NCI-H1436 (cell line): ENCODE measurements at regions not wholly inside any gene's neighbourhood (a gene's known extent, or its start where the extent isn't known, plus 50 kb on each side); places are given as distances from the start of the nearest gene placed in this dataset.

Experiments
- DNase-seq: peaks from one replicate; lab custom pipeline; 2025; lab: John Stamatoyannopoulos, UW

DNA sequence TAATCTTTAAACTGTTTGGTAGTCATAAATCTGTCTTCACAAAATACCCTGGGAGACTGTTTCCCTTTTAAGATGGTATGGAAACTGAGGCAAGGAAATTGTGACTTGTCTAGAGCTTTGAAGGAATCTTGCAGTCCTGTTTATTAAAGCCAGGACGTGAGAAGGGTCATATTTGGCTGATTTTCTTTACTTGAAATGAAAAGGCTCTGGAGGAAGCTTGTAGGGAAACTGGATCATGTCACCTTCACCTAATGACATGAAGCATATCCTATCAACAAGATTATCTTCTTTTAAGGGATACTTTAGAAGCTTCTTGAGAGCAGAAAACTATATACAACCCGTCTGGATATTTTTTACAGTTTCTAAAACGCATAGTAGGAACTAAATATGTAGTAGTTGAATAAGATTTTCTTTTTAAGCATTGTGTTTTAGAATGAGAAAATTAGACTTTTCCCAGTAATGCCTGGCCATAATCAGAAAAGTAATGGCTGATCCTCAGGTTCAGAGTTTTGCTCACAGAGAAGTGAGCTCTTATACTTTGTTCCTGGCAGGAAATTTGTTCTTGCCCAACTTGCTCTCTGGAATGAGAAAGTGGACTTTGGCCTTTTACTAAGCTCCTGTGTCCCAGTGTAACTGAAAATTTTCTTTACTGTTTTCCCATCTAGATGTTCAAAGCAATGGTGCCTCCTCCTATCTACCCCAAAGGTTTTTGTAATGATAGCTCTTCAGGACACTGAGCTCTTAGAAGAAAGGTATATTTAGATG lies 136.8 kb upstream of the AFF2 start:
- DNase-seq: no peak

DNA sequence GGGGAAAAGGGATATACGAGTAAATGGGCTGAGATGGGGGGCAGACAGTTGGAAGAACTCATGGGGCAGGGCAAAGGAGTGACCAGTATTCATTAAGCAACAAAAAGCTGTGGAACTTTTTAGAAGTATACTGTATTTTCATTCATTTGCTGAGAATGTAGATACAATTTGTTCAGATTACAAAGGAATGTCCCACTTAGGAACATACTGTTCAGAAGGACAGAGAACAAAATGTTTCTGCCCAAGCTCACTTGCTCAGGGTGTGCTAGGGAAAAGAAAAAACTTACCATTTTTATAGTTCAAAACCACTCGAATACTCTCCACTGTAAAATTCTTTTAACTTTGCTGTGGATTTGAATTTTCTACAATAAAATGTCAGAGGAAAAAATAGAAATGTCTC lies 135.2 kb upstream of the AFF2 start:
- no peak for DNase-seq

DNA sequence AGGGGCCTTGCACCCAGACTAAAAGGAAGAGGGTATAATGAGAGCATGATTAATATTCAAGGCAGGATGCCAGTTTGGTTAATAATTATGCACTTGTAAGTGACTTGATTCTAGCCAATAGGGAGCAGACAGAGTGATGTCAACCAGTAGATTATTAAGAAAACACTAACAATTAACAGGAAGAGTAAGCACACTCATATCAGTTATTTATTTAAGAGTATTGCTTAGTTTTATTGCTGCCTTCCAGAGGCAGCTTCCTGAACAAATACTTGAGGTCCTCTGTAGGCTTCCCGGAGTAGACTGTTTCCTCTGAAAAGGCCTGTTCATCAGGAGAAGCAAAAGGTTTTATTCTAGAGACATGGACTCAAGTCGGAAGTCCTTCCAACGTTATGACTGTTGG lies 129.1 kb upstream of the AFF2 start:
- no peak for DNase-seq

DNA sequence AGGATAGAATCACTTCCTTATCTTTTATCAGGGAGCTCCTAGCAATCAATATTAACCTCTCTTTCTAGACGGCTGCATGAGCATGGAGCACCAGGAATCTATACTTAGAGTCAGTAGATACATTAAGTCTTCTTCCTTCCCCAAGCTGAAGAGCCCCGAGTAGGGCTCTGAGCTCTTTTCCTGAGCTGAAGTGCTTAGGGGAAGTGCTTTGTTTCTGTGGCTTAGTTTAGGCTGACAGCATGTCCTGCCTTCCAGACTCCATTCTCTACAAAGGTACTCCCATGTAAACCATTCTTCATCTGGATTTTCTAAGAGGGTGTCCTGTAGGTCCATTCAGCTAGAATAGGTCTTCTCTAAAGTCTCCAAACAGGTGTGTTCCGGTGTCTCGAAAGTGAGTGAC lies 127.5 kb upstream of the AFF2 start:
- DNase-seq: no peak

DNA sequence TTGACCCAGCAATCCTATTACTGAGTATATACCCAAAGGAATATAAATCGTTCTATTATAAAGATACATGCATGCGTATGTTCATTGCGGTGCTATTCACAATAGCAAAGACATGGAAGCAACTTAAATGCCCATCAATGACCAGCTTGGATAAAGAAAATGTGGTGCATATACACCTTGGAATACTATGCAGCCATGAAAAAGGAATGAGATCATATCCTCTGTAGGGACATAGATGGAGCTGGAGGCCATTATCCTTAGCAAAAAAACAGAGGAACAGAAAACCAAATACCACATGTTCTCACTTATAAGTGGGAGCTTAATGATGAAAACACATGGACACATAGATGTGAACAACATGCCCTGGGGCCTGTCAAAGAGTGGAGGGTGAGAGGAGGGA lies 124.1 kb upstream of the AFF2 start:
- no peak for DNase-seq

DNA sequence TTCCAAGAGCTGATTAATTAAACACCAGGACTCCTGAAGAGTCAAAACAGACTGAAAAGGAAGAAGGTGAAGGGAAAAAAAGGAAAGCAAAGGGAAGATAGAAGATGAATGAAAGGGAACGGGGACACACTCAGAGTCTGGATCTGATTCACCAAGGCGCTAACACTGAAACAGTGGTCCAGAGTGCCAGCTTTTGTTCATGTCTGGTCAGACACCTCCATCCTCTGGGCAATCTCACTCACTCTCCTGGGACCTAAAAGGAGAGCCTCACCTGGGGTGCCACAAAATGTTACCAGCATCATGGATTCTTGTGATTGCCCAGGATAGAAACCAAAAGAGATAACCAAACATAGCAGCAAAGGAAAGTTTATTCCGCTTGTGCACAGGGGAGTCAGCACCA lies 120.3 kb upstream of the AFF2 start:
- DNase-seq: no peak

DNA sequence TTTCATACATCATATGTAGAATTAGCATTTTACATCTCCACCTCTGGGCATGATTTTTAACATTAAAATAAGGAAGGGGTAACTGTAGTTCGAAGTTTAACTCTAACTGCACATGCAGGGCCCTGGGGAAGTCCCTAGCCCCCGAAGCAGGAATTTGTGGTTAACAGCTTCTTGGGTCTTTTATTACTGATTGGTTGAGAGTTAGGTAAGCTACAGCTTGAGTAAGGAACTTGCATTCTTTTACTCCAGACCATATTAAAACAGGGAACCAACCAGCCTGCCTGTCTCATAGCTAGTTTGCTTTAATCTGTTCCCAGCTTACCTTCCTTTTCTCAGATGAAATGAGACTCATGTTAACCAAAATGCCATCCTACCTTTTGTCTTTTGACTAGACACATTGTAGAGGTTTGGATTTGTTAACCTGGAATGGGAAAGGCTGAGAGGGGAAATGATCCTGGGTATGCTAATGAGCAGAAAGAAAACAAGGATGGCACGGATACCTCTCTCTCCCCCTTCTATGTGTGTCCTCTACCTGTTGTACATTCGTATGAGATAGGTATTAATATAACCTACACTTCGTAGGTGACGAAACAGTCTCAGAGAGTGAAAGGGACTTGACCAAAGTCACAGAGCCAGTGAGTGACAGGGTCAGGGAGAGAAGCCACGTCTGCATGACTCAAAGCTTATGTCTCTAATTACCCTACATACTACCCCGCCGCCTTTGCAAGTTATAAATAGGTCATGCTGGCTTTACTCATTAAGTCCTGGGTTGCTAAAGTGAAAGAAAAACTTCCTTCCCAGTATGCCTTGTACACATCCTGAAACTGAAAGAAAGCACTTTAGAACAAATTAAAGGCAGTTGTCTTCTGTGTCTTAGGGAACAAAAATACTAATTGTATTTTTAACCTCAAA lies 119.5 kb upstream of the AFF2 start:
- DNase-seq: no peak

DNA sequence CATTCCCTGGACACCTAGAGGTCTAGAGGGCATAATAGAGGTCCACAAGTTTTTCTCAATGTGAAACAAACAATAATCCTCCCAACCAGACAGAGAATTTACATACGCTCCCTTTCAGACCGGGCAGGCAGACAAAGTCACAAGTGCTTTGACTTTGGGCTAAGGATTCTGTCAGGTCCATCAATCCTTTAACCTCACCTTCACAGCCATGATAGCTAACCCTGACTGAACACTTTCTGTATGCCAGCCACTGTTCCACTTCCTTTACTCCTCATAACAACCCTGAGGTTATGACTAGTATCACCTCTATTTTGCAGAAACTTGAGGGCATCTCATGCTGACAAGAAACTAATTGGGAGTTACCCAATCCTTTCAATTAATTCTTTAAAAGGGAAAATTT lies 118.8 kb upstream of the AFF2 start:
- DNase-seq: no peak

DNA sequence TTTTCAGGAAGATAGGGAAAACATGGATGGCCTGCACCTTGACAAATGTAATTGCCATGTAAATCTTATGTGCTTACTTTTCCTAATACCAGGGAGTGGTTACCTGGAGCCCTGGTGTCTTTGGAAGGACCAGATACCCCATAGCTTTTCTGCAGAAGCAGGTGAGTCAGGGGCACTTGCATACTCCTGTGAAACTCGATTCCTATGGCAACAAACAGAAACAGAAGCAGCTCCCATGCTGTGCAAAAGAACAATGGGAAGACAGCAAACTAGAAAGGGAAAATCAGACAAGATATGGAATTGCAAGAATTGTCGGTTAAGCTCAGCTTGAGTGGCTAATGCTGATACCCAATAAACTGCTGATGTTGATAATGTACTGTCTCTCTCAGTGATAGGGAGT lies 117.4 kb upstream of the AFF2 start:
- DNase-seq: no peak

DNA sequence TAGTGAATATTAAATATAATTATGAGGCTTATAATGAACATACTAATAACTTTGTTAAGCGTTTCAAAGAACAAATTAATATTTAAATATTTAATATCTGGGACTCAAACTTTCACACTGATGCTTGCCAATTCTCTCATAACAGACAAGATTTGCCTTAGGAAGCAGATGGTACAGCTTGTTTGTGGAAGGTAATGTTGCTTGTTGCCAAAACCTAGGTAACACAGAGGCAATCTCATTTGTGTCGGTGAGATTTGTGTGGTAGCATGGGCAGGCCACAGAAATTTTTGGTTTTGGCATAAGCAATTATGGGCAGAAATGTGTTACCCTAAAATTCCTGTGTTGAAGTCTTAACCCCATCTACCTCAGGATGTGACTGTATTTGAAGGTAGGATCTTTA lies 114.9 kb upstream of the AFF2 start:
- no peak for DNase-seq

DNA sequence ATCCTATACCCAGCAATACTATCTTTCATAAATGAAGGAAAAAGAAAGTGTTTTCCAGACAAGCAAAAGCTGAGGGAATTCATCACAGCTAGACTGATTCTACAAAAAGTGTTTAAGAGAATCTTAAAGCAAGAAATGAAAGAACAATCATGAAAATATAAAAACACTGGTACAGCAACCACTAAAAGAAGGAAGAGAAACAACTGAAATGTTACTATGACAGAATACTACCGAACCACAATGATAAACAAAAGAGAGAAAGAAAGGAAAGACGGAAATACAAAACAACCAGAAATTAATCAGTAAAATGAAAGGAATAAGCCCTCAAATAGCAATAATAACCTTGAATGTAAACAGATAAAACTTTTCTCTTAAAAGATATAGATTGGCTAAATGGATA lies 110.8 kb upstream of the AFF2 start:
- DNase-seq: no peak

DNA sequence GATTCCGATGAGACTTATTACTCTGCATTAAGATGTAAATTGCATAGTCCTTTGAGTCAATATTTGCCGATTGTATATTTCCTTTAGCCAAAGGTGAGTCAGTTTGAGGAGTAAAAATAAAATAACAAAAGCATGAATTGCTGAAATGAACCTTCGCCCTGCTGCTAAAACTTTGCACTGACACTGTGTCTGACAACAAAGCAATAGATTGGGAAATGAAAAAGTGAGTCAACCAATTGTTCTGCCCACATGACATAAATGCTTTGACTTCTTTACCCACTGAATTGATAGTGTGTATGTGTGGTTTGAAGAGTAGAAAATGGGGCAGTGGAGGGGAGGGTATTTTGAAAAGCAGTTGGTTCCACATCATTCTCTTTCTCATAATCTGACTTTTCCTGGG lies 88.4 kb upstream of the AFF2 start:
- DNase-seq: no peak

DNA sequence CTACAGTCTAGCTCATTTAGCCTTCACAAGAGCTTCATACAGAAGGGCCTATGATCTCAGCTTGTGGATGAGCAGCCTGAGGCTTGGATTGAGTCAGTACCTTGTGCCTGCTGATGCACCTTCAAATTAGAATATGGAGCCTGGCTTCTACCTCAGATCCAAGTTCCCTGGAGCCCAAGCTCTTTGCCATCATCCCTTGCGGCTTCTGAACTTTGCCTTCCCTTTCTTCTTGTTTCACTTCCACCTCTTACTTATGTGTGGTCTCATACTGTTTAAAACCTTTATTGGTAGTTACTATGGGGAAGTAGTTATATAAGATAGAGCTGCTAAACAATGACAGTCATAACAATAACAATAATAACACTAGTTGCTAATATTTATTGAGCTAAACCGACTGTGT lies 84.3 kb upstream of the AFF2 start:
- DNase-seq: no peak

DNA sequence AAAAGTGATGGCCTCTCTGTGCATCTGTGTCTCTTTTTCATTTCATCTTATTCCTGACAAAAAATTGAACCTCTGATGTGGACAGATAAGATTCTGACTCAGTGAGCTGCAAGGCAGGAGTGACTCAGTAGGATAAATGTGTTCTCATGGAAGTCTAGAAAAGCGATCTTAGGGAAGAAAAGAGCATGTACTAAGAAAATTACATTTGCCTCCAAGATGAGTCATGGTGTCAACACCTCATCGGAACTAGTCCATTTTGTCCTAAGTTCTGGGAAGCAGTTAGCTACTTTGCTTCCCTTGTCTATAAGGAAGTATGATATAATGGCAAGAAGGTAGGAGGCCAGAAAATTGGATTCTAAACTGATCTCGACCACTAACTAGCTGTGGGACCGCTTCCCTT lies 83.5 kb upstream of the AFF2 start:
- DNase-seq: no peak

DNA sequence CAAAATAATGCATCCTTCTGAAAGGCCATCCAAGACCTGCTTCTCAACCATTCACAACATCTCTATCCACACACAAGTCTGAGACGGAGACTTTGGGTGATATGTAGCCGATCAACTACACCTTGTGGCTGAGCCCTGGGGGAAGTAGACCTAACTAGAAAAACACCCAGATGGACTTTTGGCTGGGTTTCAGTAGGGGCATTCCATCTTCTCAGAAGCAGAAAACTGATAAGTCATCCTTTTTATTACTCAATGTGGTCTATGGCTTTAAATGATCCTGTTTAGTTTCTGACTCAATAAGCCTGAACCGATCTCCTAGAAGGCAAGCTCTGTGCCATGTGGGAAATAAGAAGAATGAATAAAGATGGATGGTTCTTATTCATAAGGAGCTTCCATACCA lies 82.5 kb upstream of the AFF2 start:
- DNase-seq: no peak

DNA sequence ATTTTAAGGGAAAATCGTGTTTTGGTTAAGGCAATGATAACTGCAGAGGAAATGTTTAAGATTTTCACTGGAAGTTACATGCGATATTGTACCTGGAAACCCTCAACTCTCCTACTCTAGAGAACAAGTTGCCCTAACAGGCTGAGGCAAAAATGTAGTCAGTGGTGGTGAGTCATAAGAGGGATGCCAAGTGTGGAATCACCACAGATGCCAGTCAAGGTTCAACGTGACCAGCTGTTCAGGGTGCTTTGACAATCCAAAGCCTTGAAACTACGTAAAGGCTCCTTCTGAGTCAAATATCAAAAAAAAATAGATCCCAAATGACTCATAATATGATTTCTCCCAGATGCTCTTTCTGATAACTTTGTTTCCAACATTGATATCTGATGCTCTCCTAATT lies 77.9 kb upstream of the AFF2 start:
- no peak for DNase-seq

DNA sequence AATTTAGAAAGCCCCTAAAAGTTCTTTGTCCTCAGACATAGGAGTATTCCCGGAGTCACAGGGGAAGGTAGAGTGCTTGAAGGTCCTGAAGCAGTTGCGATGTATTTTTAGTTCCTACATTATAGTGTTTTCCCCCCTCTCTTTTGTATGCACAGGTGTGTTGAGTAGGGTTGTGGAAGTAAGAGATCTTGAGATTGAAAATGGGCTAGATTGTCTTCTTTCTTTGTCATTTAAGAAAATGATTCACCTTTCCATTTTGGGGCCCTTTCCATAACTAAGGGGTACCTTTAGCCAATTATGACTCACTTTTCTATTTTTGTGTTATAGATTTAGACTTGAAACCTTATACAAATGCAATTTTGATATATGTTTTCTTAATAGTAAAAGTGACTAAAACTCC lies 75.8 kb upstream of the AFF2 start:
- DNase-seq: no peak

DNA sequence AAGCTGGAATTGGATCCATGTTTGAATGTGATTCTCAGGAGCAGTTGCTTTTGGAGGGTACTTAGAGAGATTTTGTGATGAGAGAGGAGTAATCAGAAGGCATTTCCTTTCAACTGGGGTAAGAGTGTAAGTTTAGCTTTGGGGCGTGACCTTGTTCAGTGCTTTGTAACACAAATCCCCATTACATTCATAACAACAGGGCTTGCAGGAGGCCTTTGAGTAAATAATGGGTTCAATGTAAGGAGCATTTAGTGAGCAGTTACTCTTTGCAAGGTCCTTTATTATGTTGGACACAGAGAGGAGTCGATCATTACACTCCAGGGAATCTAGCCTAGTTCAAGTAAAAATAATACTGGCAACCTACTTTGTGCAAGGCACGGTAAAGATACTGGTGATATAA lies 74.0 kb upstream of the AFF2 start:
- no peak for DNase-seq

DNA sequence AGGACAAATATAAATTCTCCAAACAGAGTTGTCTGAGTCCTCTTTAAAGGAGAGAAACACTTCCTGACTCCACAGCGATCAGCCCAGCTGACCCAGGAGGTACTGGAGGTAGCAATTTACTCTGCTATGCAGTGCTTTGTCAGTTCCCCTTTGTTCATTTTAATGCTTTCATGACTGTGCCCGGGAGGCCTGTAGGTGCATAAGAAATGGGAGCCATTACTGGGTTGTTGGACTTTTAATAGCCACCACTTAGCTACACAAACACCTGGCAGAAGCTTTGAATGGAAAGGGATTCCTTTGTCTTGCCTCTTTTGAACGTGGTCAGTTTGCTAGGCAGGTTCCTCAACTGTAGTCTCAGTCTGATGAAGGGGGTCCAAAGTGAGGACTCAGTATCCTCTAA lies 59.0 kb upstream of the AFF2 start:
- peak; percentile 48 for DNase-seq

DNA sequence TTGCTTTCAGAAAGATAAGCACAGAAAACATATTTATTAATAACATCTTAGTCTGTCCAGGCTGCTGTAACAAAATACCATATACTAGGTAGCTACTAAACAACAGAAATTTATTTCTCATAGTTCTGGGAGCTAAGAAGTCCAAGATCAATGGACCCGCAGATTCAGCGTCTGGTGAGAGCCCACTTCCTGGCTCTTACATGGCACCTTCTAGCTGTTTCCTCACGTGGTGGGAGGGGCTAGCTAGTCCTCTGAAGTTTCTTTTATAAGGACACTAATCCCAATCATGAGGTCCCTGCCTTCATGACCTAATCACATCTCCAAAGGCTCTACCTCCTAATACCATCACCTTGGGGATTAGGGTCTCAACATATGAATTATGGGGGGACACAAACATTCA lies 57.2 kb upstream of the AFF2 start:
- no peak for DNase-seq

DNA sequence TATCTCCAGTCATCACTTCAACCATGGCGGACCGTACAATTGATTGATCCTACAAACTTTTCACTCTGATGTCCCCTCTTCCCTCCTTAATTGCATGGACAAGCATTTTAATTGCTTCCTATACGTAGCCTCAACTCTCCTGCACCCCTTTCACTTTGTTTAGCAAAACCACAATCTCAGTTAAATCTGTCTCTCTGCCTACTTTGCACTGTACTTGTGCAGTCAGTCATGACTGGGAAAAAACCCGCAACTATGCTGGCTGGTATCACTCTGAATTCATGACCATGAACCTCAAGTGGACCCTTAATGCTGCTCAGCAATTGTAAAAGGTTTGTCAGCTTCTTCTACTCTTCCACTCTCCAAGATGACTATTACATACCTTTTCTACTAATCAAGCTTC lies 51.7 kb upstream of the AFF2 start:
- no peak for DNase-seq
